Transverse colon (tissue), 4 donors: ENCODE measurements at regions not wholly inside any gene's neighbourhood (a gene's known extent, or its start where the extent isn't known, plus 50 kb on each side); places are given as distances from the start of the nearest gene placed in this dataset.

Experiments used
- DNase-seq: peaks from one replicate; pipeline ENCODE4 v3.0.0-alpha.2; 2019
- H3K27ac ChIP-seq, 4 donors: fragments of 200-600 bp; sonication (generic); 2 replicates each; pipeline ENCODE4 v1.5.1; 2016 to 2018; ENCODE audit warnings: inconsistent platforms in 4 of 4
- H3K27me3 ChIP-seq: fragments of 200-600 bp; sonication (generic); 2 replicates; pipeline ENCODE4 v1.5.1; 2017; ENCODE audit warnings: inconsistent platforms
- H3K36me3 ChIP-seq, 4 donors: fragments of 200-600 bp; sonication (generic); 2 replicates each; pipeline ENCODE4 v1.5.1; 2017 to 2019; ENCODE audit warnings: inconsistent platforms in 4 of 4
- H3K4me1 ChIP-seq, 4 donors: fragments of 200-600 bp; sonication (generic); 2 replicates each; pipeline ENCODE4 v1.5.1; 2017 to 2020; ENCODE audit warnings: inconsistent platforms in 4 of 4
- H3K4me3 ChIP-seq, 4 donors: fragments of 200-600 bp; sonication (generic); 1 replicate in 1 of 4; 2 replicates in 3 of 4; pipeline versions ENCODE4 v1.5.1 to v1.6.1; 2017 to 2019; ENCODE audit warnings: inconsistent platforms in 4 of 4
- H3K9me3 ChIP-seq, 2 donors: fragments of 200-600 bp; sonication (generic); 2 replicates each; pipeline ENCODE4 v1.5.1; 2017 to 2019; ENCODE audit warnings: inconsistent platforms in 2 of 2
- CTCF ChIP-seq, 5 experiments: fragments of 200-600 bp in 3 of 5; fragments of 450-650 bp in 2 of 5; sonication (generic) in 3 of 5; IDR thresholded peaks; 1 replicate in 2 of 5; 2 replicates in 3 of 5; pipeline ENCODE4 v1.5.1; 2016 to 2017; ENCODE audit warnings: antibody characterized with exemption in 5 of 5, inconsistent platforms in 3 of 5, mild to moderate bottlenecking in 2 of 5, moderate library complexity in 1 of 5
- EP300 ChIP-seq: sonication (generic); formaldehyde crosslinking; IDR thresholded peaks from one replicate; pipeline ENCODE4 v1.6.1; 2017; ENCODE audit warnings: antibody characterized with exemption, low read depth
- POLR2A ChIP-seq: fragments of 450-650 bp; IDR thresholded peaks from one replicate; pipeline ENCODE4 v1.6.1; 2016; ENCODE audit warnings: antibody characterized with exemption, mild to moderate bottlenecking, moderate library complexity
- POLR2AphosphoS5 ChIP-seq, 3 donors: sonication (generic); formaldehyde crosslinking; IDR thresholded peaks; one replicate each; pipeline ENCODE4 v1.6.1; 2016; ENCODE audit warnings: antibody characterized with exemption in 3 of 3
- WGBS, 2 donors: methylation state at CpG; one replicate each; pipeline ENCODE4 v1.1.5; 2018; ENCODE audit warnings: low coverage in 1 of 2; 5-methylcytosine and 5-hydroxymethylcytosine counted together
- in situ Hi-C, 4 donors: fragments of 200-750 bp; cut with MboI; loops; one replicate each; pipeline versions ENCODE4 v1.15.0 to v1.15.1; 2017; ENCODE audit warnings: low sequenced_read_pairs in 3 of 4, low pct_ligation_motif_present in 1 of 4, low pct_unique_long_range_greater_than_20kb in 1 of 4
- intact Hi-C: fragments of 100-400 bp; cut with DNase I; formaldehyde crosslinking; loops from one replicate; pipeline ENCODE4 v1.15.1; 2023; ENCODE audit warnings: low total_unique reads

- intact Hi-C loops = no loop called here
- no peaks in the 10 kb centered on the region for H3K36me3 ChIP-seq
- in situ Hi-C loops = no loop called here
- no peak for DNase-seq
- no peak overlapping the region for H3K27ac ChIP-seq
- no peaks in the 10 kb centered on the region for H3K4me1 ChIP-seq
- H3K4me3 ChIP-seq = no peak overlapping the region
- TF ChIP-seq CTCF (IDR thresholded peaks at IDR 0.05) = no peak
- no peak for TF ChIP-seq EP300
- H3K27me3 ChIP-seq = no peaks in the 10 kb centered on the region
- no peaks in the 10 kb centered on the region for H3K9me3 ChIP-seq
These were observed 65.6 kb downstream of the ZNF503 start for GRCh38 chr10:75335983-75336382.

- H3K4me1 ChIP-seq = no peaks in the 10 kb centered on the region
- no peak overlapping the region for H3K27ac ChIP-seq
- no peaks in the 10 kb centered on the region for H3K36me3 ChIP-seq
- DNase-seq = no peak
- no peaks in the 10 kb centered on the region for H3K27me3 ChIP-seq
- H3K9me3 ChIP-seq = no peaks in the 10 kb centered on the region
- intact Hi-C loops (no loop called here), in situ Hi-C loops (no loop called here)
- 61 to 69% methylated on average over 1 of the region's 1 CpG for WGBS, 2 donors
- H3K4me3 ChIP-seq = no peak overlapping the region
- no peak for TF ChIP-seq POLR2AphosphoS5 (IDR thresholded peaks at IDR 0.05)
- TF ChIP-seq POLR2A = no peak
- TF ChIP-seq CTCF (IDR thresholded peaks at IDR 0.05) = no peak
- no peak for TF ChIP-seq EP300
These were observed 66.4 kb downstream of the ZNF503 start for GRCh38 chr10:75335191-75335590.

- TF ChIP-seq POLR2A (no peak), EP300 (no peak), POLR2AphosphoS5 (IDR thresholded peaks at IDR 0.05) (no peak), CTCF (IDR thresholded peaks at IDR 0.05) (no peak)
These were observed 66.8 kb downstream of the ZNF503 start for GRCh38 chr10:75334720-75335119.

GRCh38 chr10:75332081-75332480 lies 69.5 kb downstream of the ZNF503 start:
- TF ChIP-seq EP300 (no peak), POLR2AphosphoS5 (IDR thresholded peaks at IDR 0.05) (no peak), POLR2A (no peak), CTCF (IDR thresholded peaks at IDR 0.05) (no peak)
- no peak for DNase-seq
- Histone ChIP-seq H3K36me3 (no peaks in the 10 kb centered on the region), H3K27ac (no peak overlapping the region), H3K9me3 (no peaks in the 10 kb centered on the region), H3K27me3 (no peaks in the 10 kb centered on the region), H3K4me3 (no peak overlapping the region), H3K4me1 (no peaks in the 10 kb centered on the region)
- intact Hi-C loops = no loop called here
- WGBS, 2 donors = 83 to 94% methylated on average over 1 of the region's 1 CpG
- in situ Hi-C loops = no loop called here

More at GRCh38 chr10:75334720-75335119, 66.8 kb downstream of the ZNF503 start:
- Histone ChIP-seq H3K9me3 (no peaks in the 10 kb centered on the region), H3K4me1 (no peaks in the 10 kb centered on the region), H3K4me3 (no peak overlapping the region), H3K27me3 (no peaks in the 10 kb centered on the region), H3K27ac (no peak overlapping the region), H3K36me3 (no peaks in the 10 kb centered on the region)
- intact Hi-C loops = no loop called here
- no peak for DNase-seq
- in situ Hi-C loops = no loop called here
- WGBS, 2 donors = 14 to 41% methylated on average over 1 of the region's 1 CpG
